Stimulated activated CD4-positive, alpha-beta T cell treated with anti-CD3 and anti-CD28 coated beads, Interleukin-1b, Interleukin-23, amount 100 ng/mL, for 24 hours (primary cell): ENCODE measurements at regions not wholly inside any gene's neighbourhood (a gene's known extent, or its start where the extent isn't known, plus 50 kb on each side); places are given as distances from the start of the nearest gene placed in this dataset.
"Not testable (repeated sequence)": the region's sequence is repeated elsewhere in the genome, so short reads cannot be mapped to it uniquely, and the experiment has no call there.

Source experiments
- DNase-seq, 4 experiments: peaks; one replicate each; pipeline ENCODE4 v3.0.0-alpha.2; 2020; ENCODE audit warnings: low read depth in 4 of 4, low spot score in 1 of 4

- DNase-seq, result not testable (repeated sequence)
These were observed 321.5 kb downstream of the EMP1 start for GRCh38 chr12:13518034-13518433.

GRCh38 chr12:13509740-13510139 lies 313.2 kb downstream of the EMP1 start:
- no peak for DNase-seq

DNA sequence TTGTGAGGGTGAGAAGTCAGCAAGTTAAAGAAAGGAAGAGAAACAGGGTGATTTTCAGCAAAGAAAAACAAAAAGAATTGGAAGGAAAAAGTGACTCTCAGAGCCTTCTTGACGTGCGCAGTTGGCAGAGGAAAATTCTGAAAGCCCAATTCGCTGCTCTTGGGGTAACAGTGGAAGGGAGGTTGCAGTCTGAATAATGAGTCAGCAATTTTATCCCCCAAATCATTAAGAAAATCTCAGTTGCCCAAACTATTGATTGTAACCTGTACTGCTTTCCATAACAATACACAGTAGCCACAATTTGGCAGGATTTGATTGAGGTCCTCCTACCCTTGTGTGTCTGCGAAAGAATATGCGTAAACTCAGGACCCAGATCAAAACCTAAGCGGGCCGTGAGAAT lies 309.1 kb downstream of the EMP1 start:
- DNase-seq, result no peak

- no peak for DNase-seq
These were observed 308.7 kb downstream of the EMP1 start for GRCh38 chr12:13505224-13505623.

DNA sequence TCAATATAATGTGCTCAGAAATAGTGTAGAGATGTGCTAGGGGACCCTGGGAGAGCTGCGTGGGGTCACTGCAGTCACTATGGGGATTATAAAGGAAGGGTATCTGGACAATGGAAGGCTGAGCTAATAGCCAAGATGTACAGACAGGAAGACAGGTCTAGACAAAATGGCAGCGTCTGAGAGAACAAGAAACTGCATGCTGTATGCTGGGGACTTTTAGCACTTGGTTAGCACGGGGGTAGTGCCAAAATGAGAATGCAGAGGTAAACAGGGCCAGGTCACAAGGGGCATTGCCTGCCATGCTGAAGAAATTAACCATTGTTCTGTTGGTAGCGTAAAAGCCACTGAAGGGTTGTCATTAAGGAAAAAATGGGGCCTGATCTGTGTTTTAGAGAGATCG lies 308.2 kb downstream of the EMP1 start:
- no peak for DNase-seq

DNA sequence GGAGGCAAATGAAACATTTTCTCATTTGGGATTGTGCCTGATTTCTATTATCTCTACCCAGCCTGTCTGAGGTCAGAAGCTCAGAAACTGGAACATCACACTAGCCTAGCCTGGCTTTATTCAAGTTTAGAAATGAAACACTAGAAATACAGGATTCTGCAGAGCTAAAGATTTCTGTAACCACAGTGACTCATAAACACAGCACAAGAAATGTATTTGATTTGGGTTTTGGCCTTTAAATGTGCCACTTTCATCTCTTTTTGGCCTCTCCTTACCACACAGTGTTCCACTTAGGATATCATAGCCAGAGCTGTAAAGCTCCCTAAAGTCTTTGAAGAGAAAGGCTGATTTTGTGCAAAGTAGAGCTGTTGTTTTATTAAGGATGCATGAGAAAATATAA lies 307.5 kb downstream of the EMP1 start:
- no peak for DNase-seq

DNA sequence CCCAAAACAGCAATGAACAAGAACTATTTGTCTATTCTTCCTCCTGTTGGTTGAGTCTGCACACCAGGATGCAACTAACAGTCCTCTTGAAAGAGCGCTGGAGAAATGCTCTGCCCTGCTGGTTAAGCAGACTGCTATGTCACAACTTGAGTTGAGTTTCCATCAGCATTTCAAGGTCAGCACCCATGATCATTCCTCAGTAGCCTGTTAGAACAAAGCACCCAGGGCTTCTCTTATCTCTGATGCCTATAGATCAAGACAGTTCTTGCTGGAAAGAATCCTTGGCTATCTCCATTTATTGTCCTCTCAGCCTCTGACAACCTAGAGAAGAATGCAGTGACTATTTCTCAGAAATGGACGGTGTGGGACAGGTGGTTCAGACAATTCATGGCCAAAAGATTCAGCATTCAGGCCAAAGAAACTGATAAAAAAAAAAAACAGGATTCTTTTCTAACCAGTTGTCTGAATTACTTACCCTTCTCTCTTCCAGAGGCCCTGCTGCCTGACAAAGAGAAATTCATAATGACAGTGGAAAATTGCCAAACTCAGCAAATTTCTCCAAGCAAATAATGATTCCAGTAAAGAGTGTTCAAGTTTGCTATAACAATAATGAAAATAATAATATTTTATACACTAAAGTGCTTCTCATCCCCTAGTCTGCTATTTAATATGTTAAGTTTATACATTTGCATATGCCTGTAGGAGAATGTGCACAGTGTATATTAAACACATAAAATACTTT lies 306.7 kb downstream of the EMP1 start:
- DNase-seq, result no peak

- no peak for DNase-seq
These were observed 302.5 kb downstream of the EMP1 start for GRCh38 chr12:13499008-13499407.

GRCh38 chr12:13496111-13496510 lies 299.6 kb downstream of the EMP1 start:
- no peak for DNase-seq

DNA sequence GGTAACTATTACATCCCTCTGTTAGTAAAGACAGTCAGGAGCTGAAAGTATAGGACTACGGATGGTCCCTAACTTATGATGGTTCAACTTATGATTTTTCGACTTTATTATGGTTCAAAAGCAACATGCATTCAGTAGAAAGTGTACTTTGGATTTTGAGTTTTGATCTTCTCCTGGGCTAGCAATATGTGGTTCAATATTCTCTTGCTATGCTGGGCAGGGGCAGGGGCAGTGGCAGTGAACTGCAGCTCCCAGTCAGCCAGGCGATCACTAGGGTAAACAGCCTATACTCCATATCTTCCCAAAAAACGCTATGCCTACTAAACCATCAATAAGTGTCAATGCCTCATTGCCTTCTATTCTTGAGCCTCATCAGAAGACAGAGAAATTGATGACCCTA lies 292.7 kb downstream of the EMP1 start:
- DNase-seq, result no peak

GRCh38 chr12:13487326-13487725 lies 290.8 kb downstream of the EMP1 start:
- no peak for DNase-seq

DNA sequence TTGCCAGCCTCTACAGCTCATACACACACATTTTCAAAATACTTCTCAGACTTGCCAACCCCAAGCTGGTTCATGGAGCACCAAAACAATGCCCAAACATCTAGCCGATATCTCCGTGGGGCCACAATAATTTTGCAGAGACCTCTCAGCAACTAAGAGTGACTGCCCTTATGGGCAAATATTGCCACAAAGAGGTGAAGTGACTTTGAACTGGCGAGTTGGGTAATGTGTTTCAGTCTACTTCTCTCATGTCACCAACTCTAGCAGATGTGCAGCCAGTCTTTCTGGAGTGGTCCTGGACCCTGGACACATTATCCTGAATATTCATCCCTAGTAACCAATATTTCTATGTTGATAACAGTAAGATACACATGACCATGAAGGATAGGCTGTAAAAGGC lies 290.3 kb downstream of the EMP1 start:
- DNase-seq, result no peak

- no peak for DNase-seq
These were observed 282.2 kb downstream of the EMP1 start for GRCh38 chr12:13478650-13479181.

GRCh38 chr12:13474381-13474780 lies 277.9 kb downstream of the EMP1 start:
- DNase-seq, result no peak

GRCh38 chr12:13472690-13473089 lies 276.2 kb downstream of the EMP1 start:
- DNase-seq, result no peak

- DNase-seq, result no peak
These were observed 274.9 kb downstream of the EMP1 start for GRCh38 chr12:13471471-13471870.

DNA sequence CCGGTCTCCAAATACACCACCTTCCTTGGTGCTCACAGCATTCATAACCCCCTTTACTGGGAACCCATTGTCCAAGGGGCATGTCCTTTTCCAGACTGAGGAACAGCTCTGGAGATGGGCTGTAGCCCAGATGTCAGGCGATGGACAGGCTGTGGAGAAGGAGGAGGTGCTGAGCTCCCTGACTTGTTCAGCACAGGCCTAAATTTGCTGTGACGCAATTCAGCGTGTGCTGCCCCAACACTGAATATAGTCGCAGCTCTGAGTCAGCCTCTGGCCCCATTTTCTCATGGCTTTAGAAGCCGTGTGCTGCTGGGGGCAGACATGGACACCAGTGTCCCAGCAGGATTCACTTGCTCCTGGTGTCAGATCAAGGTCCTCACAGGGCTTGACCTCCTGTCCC lies 269.1 kb downstream of the EMP1 start:
- no peak for DNase-seq

DNA sequence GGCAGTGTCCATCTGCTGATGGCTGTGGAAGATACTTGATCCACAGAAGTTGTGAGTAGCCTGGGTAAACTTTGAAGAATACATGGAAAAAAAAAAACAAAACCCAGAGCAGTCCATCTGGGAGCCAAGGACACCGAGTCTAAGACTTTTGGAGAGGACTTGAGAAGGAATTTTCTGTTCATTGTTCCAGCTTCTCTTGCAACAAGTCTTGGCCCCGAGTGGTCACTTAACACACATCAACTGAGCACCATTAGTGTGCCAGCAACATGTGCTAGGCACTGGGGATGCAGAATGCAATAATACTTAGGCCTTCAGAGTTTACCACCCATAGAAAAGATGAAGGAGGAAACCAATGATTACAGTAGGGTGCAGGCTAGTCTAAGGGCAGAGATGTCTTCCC lies 266.7 kb downstream of the EMP1 start:
- DNase-seq, result no peak

DNA sequence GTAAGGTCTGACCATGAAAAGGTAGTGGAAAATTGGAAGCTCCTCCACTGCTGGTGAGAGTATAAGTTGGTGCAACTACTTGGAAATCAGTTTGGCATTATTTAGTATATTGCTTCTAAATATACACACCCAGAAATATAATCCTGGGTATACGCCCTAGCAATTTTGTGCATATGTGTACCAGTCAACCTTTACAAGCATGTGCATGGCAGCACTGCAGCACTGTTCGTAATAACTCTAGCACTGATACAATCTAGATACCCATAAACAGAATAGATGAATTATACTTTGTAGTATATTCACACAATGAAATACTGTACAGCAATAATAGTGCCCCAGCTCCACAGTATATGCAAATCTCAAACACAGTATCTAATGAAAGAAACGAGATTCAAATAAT lies 265.9 kb downstream of the EMP1 start:
- no peak for DNase-seq

GRCh38 chr12:13455778-13456144 lies 259.2 kb downstream of the EMP1 start:
- no peak for DNase-seq

DNA sequence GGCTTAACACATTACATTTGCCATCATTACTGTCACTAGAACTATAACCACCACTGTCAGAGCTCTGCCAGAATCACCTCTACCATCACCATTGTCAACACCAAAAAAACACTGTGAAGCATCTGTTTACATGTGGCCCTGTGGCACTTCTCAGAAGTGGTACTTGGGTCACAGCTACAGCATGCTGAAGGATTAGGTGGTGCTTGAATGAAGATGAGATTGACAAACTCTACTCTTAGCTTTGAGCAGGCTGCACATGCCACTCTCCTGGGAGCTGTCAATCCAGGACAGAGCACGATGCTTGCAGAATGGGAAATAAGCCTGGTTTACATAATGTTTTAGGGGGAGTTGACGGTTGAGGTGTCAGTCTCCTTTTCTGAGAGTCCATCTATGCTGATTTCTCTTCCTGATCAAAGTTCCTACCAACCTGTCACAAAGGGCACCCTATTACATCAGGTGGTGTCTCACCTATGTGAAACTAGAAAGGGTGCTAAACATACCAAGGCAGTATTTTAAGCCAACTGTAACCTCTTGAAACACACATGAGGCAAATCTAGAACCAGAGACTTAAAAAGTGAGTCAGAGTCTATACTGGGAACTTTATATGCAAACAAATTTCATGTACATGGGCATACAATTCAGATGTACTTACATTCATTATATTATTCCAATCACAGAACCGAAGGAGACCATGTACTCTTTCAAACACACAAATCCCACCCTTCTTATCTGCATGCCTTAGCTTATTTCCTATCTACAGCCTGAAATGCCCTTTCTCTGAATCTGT lies 258.7 kb downstream of the EMP1 start:
- no peak for DNase-seq

DNA sequence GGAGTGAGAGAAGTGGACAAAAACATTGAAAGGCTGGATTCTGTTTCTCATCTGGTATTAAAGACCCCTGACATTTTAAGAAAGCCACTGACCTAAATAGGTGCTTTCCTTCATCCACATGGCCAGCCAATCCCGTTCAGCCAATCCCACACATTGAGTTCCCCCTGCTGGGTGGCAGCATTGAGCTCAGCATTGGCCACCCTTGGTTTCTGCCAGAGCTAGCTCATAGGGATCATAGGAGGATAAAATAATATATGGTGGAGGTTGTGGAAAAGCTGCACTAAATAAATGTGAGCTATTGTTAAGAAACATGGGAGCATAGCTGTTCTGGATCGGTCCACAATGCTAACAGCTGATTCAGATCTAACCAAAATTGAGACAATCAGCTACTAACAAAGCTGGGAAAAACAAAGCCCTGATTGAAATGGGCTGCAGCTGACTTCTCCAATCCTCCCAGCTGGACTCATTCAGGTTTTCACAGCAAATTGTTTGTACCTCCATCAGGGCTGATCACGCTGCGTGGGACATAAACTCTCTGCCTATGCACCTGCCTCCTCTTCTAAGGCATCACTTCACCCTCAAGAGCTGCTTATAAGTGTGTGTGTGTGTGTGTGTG lies 256.5 kb downstream of the EMP1 start:
- no peak for DNase-seq
